ENCODE measurements at regions not wholly inside any gene's neighbourhood (a gene's known extent, or its start where the extent isn't known, plus 50 kb on each side); places are given as distances from the start of the nearest gene placed in this dataset.

DNA sequence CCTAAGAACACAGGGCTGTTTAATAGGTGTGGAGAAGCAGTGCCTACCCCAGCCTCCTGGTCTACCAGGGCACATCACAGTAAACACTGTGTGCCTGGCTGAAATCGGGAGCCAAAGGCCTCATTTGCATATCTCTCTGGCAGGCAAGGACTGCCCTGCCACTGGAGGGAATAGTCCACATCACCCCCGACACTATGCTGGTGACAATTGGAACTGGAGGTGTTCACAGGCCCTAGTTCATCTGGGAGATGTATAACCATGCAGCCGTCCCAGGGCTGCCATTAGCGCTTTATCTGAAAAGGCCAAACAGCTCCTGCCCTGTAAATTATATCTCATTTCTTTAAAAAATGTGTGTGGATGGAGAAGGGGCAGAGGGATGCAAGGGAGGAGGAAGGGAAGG is 150.3 kb downstream of the LINC00237 start:
- ChIA-PET CTCF (no interaction called here), POLR2A (no interaction called here)
- DNase-seq (ENCODE audit: low read depth in 1 of 2, low spot score in 1 of 2) (no peak), FAIRE-seq (no peak), ATAC-seq (no peak)
- 30% methylated on average over 4 of the region's 4 CpGs for WGBS (ENCODE audit: missing lambda C conversion rate)
- no peak overlapping the region for H3K27ac ChIP-seq
- TF ChIP-seq, protein P1, sequence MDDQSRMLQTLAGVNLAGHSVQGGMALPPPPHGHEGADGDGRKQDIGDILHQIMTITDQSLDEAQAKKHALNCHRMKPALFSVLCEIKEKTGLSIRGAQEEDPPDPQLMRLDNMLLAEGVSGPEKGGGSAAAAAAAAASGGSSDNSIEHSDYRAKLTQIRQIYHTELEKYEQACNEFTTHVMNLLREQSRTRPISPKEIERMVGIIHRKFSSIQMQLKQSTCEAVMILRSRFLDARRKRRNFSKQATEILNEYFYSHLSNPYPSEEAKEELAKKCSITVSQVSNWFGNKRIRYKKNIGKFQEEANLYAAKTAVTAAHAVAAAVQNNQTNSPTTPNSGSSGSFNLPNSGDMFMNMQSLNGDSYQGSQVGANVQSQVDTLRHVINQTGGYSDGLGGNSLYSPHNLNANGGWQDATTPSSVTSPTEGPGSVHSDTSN (IDR thresholded peaks at IDR 0.05): no peak
- TF ChIP-seq EHF (CRISPR knock-in tag; IDR thresholded peaks at IDR 0.05) (no peak), NR3C1 (IDR thresholded peaks at IDR 0.05) (no peak), ESRRA (IDR thresholded peaks at IDR 0.05; ENCODE audit: borderline replicate concordance, low read length) (no peak), HES2 (IDR thresholded peaks at IDR 0.05) (no peak), RFX5 (IDR thresholded peaks at IDR 0.05) (no peak), CBX2 (IDR thresholded peaks at IDR 0.05; ENCODE audit: borderline replicate concordance, low read depth) (no peak), HDAC2 (IDR thresholded peaks at IDR 0.05) (no peak), HOXB5 (CRISPR knock-in tag; IDR thresholded peaks at IDR 0.05) (no peak), FOXS1 (CRISPR knock-in tag; IDR thresholded peaks at IDR 0.05) (no peak), HEYL (CRISPR knock-in tag; IDR thresholded peaks at IDR 0.05) (no peak), NFE2L2 (conservative IDR thresholded peaks at IDR 0.05; ENCODE audit: low read length) (no peak), BCL3 (IDR thresholded peaks at IDR 0.05) (no peak), NPAS2 (CRISPR knock-in tag; IDR thresholded peaks at IDR 0.05; ENCODE audit: borderline replicate concordance) (no peak), ZFP36 (IDR thresholded peaks at IDR 0.05; ENCODE audit: borderline replicate concordance, partially characterized antibody) (no peak), ZNF302 (CRISPR knock-in tag; IDR thresholded peaks at IDR 0.05) (no peak), MAZ (IDR thresholded peaks at IDR 0.05; ENCODE audit: borderline replicate concordance, low read depth, low read length) (no peak)
- TF ChIP-seq, protein P2, sequence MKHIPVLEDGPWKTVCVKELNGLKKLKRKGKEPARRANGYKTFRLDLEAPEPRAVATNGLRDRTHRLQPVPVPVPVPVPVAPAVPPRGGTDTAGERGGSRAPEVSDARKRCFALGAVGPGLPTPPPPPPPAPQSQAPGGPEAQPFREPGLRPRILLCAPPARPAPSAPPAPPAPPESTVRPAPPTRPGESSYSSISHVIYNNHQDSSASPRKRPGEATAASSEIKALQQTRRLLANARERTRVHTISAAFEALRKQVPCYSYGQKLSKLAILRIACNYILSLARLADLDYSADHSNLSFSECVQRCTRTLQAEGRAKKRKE (CRISPR knock-in tag; IDR thresholded peaks at IDR 0.05; ENCODE audit: low read depth): no peak
- no peak overlapping the region for H3K4me3 ChIP-seq
- no peaks in the 10 kb centered on the region for H3K4me1 ChIP-seq
- no peak overlapping the region for H3K4me2 ChIP-seq
- no peaks in the 10 kb centered on the region for H3K9me3 ChIP-seq

GRCh38 chr20:20953738-20954618 is 152.2 kb downstream of the LINC00237 start:
- FAIRE-seq: no peak
- Histone ChIP-seq H3K4me3 (no peak overlapping the region), H3K4me2 (no peak overlapping the region), H3K9me3 (no peaks in the 10 kb centered on the region), H3K4me1 (no peaks in the 10 kb centered on the region), H3K27ac (no peak overlapping the region)
- WGBS (ENCODE audit: missing lambda C conversion rate): 16% methylated on average over 11 of the region's 11 CpGs
- ATAC-seq: no peak
- no peak for TF ChIP-seq CEBPB (IDR thresholded peaks at IDR 0.05)
- DNase-seq (ENCODE audit: low read depth in 1 of 2, low spot score in 1 of 2): no peak
- CTCF ChIA-PET: interaction anchor here (1.1 to 2.0 kb wide), 3 partner anchors 28 to 282 kb away, joined by 4 to 5 read pairs (median 5); no protein-coding TSS in a partner anchor
- POLR2A ChIA-PET: no interaction called here

- no peak for DNase-seq (ENCODE audit: low read depth in 1 of 2, low spot score in 1 of 2)
- ChIA-PET CTCF (interaction anchor here (0.6 kb wide), 1 partner anchor 179 kb away, joined by 4 read pairs; no protein-coding TSS in a partner anchor), POLR2A (no interaction called here)
- FAIRE-seq: no peak
- ATAC-seq: no peak
- Histone ChIP-seq H3K27ac (no peak overlapping the region), H3K9me3 (peaks cover 9% of the 10 kb centered on the region; the same call in 2 of the 3 replicates), H3K4me3 (no peak overlapping the region), H3K4me2 (no peak overlapping the region), H3K4me1 (no peaks in the 10 kb centered on the region)
- no peak for TF ChIP-seq JUNB (IDR thresholded peaks at IDR 0.05)
- TF ChIP-seq CBX8 (IDR thresholded peaks at IDR 0.05): no peak
- TF ChIP-seq, protein P3, sequence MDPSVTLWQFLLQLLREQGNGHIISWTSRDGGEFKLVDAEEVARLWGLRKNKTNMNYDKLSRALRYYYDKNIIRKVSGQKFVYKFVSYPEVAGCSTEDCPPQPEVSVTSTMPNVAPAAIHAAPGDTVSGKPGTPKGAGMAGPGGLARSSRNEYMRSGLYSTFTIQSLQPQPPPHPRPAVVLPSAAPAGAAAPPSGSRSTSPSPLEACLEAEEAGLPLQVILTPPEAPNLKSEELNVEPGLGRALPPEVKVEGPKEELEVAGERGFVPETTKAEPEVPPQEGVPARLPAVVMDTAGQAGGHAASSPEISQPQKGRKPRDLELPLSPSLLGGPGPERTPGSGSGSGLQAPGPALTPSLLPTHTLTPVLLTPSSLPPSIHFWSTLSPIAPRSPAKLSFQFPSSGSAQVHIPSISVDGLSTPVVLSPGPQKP (IDR thresholded peaks at IDR 0.05; ENCODE audit: low read depth, low read length): no peak
- TF ChIP-seq BCL3 (IDR thresholded peaks at IDR 0.05): no peak
- TF ChIP-seq, protein P2 (CRISPR knock-in tag; IDR thresholded peaks at IDR 0.05; ENCODE audit: low read depth): no peak
- no peak for TF ChIP-seq POLR2AphosphoS2 (conservative IDR thresholded peaks at IDR 0.05; ENCODE audit: low read length)
- TF ChIP-seq GATA3 (IDR thresholded peaks at IDR 0.05; ENCODE audit: borderline replicate concordance): no peak
- TF ChIP-seq SREBF2 (IDR thresholded peaks at IDR 0.05): no peak
- TF ChIP-seq MYC (IDR thresholded peaks at IDR 0.05; ENCODE audit: borderline replicate concordance, low read length): no peak
- 2% methylated on average over 2 of the region's 2 CpGs for WGBS (ENCODE audit: missing lambda C conversion rate)
These were observed 155.5 kb downstream of the LINC00237 start for GRCh38 chr20:20950620-20951019.
